OCI-LY1 (cell line): ENCODE measurements at regions not wholly inside any gene's neighbourhood (a gene's known extent, or its start where the extent isn't known, plus 50 kb on each side); places are given as distances from the start of the nearest gene placed in this dataset.

Source experiments
- H2AFZ ChIP-seq: fragments of 200-600 bp; sonication (generic), shearing (Covaris generic); 2 replicates; pipeline ENCODE4 v1.6.0; 2014; ENCODE audit warnings: antibody characterized with exemption, mild to moderate bottlenecking, low read length
- H3F3A ChIP-seq: fragments of 200-600 bp; sonication (generic), shearing (Covaris generic); 2 replicates; pipeline ENCODE4 v1.6.0; 2014; ENCODE audit warnings: mild to moderate bottlenecking, antibody characterized with exemption, low read length, moderate library complexity; ENCODE audit not compliant: insufficient read depth
- H3K27ac ChIP-seq: fragments of 200-600 bp; sonication (generic); 2 replicates; pipeline ENCODE4 v1.5.1; 2014; ENCODE audit warnings: low read length, mixed run types, mild to moderate bottlenecking, low read depth; ENCODE audit not compliant: poor library complexity, severe bottlenecking
- H3K27me3 ChIP-seq: fragments of 200-600 bp; sonication (generic); 2 replicates; pipeline ENCODE4 v1.6.0; 2014; ENCODE audit warnings: antibody characterized with exemption, mild to moderate bottlenecking, low read length, moderate library complexity; ENCODE audit not compliant: insufficient read depth
- H3K36me3 ChIP-seq: fragments of 200-600 bp; sonication (generic); 2 replicates; pipeline ENCODE4 v1.6.1; 2014; ENCODE audit warnings: mild to moderate bottlenecking, antibody characterized with exemption, low read length, moderate library complexity, mixed read lengths; ENCODE audit not compliant: insufficient read depth
- H3K4me1 ChIP-seq: fragments of 200-600 bp; sonication (generic); 2 replicates; pipeline ENCODE4 v1.5.1; 2014; ENCODE audit warnings: mild to moderate bottlenecking, low read length, moderate library complexity; ENCODE audit not compliant: insufficient read depth, severe bottlenecking
- H3K4me2 ChIP-seq: fragments of 200-600 bp; sonication (generic), shearing (Covaris generic); 2 replicates; pipeline ENCODE4 v1.6.1; 2014; ENCODE audit warnings: low read length
- H3K4me3 ChIP-seq: fragments of 200-600 bp; sonication (generic); 2 replicates; pipeline ENCODE4 v1.5.1; 2014; ENCODE audit warnings: low read length, low read depth, mild to moderate bottlenecking, mixed read lengths; ENCODE audit not compliant: poor library complexity, severe bottlenecking
- H3K79me2 ChIP-seq: fragments of 200-600 bp; shearing (Covaris generic); 2 replicates; pipeline ENCODE4 v1.6.1; 2016; ENCODE audit warnings: mixed run types, low read length, mixed read lengths; ENCODE audit not compliant: insufficient read depth
- H3K9ac ChIP-seq: fragments of 200-600 bp; sonication (generic), shearing (Covaris generic); 2 replicates; pipeline ENCODE4 v1.6.1; 2014; ENCODE audit warnings: mild to moderate bottlenecking, low read length, mixed read lengths
- H3K9me2 ChIP-seq: fragments of 200-600 bp; sonication (generic), shearing (Covaris generic); 2 replicates; pipeline ENCODE4 v1.6.1; 2014; ENCODE audit warnings: low read depth, mild to moderate bottlenecking, low read length, mixed read lengths
- H3K9me3 ChIP-seq: fragments of 200-600 bp; shearing (Covaris generic); 2 replicates; pipeline ENCODE4 v1.6.1; 2014; ENCODE audit warnings: low read length, mixed read lengths
- H4K20me1 ChIP-seq: fragments of 200-600 bp; sonication (generic), shearing (Covaris generic); 2 replicates; pipeline ENCODE4 v1.6.0; 2016; ENCODE audit warnings: mild to moderate bottlenecking, low read length; ENCODE audit not compliant: insufficient read depth
- EZH2 ChIP-seq: fragments of 200-600 bp; sonication (generic), shearing (Covaris generic); IDR thresholded peaks from 2 replicates; pipeline ENCODE4 v1.8.0; 2017; ENCODE audit warnings: borderline replicate concordance, mixed run types, mild to moderate bottlenecking, antibody characterized with exemption, low read length, moderate library complexity, mixed read lengths
- TF ChIP-seq, protein P1 (sequence below): fragments of 200-600 bp; sonication (generic), shearing (Covaris generic); IDR thresholded peaks from 2 replicates; pipeline ENCODE4 v1.5.1; 2017; ENCODE audit warnings: mild to moderate bottlenecking, antibody characterized with exemption, low read length, moderate library complexity, mixed read lengths

DNA sequence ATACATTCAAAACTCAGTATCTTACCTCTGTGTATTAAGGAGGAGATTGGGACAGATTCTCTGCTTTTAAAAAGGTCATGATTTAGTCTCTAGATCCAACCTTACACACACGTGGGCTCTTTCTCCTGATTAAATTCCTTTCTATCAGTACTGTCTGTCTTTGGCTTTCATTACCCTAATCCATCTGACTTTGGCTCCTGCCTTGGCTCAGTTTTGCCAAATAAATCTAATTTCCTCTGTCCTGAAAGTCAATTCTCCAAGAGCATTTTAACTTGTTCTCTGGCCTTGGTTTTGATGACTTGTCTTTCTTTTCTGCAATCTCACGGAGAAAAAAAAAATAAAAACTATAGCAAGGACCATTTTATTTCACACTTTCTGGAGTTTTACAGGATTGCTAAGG is 176.6 kb upstream of the PDGFD start:
- Histone ChIP-seq H3K27me3 (no peaks in the 10 kb centered on the region), H3K4me1 (peaks cover 9% of the 10 kb centered on the region), H3K9me3 (0 out of 2 replicates have a peak, but pooled peaks cover 3% of the 10 kb centered on the region), H2AFZ (no peak overlapping the region), H3K27ac (no peak overlapping the region), H3K79me2 (no peaks in the 10 kb centered on the region), H3K9me2 (no peaks in the 10 kb centered on the region), H3K4me2 (no peak overlapping the region), H3K36me3 (no peaks in the 10 kb centered on the region), H3K9ac (no peak overlapping the region), H4K20me1 (no peaks in the 10 kb centered on the region), H3F3A (no peaks in the 10 kb centered on the region), H3K4me3 (no peak overlapping the region)
- TF ChIP-seq, protein P1, sequence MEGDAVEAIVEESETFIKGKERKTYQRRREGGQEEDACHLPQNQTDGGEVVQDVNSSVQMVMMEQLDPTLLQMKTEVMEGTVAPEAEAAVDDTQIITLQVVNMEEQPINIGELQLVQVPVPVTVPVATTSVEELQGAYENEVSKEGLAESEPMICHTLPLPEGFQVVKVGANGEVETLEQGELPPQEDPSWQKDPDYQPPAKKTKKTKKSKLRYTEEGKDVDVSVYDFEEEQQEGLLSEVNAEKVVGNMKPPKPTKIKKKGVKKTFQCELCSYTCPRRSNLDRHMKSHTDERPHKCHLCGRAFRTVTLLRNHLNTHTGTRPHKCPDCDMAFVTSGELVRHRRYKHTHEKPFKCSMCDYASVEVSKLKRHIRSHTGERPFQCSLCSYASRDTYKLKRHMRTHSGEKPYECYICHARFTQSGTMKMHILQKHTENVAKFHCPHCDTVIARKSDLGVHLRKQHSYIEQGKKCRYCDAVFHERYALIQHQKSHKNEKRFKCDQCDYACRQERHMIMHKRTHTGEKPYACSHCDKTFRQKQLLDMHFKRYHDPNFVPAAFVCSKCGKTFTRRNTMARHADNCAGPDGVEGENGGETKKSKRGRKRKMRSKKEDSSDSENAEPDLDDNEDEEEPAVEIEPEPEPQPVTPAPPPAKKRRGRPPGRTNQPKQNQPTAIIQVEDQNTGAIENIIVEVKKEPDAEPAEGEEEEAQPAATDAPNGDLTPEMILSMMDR = no peak
- TF ChIP-seq EZH2 = no peak

DNA sequence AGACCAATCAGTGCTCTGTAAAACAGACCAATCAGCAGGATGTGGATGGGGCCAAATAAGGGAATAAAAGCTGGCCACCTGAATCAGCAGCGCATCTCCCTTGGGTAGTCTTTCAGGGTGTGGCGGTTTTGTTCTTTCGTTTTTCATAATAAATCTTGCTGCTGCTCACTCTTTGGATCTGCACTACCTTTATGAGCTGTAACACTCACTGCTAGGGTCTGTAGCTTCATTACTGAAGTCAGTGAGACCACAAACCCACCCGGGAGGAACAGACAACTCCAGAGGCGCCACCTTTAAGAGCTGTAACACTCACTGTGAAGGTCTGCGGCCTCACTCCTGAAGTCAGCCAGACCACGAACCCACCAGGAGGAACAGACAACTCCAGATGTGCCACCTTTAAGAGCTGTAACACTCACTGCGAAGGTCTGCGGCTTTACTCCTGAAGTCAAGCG is 175.5 kb upstream of the PDGFD start:
- no peak overlapping the region for H3K4me3 ChIP-seq
- no peak for TF ChIP-seq EZH2
- TF ChIP-seq, protein P1 = no peak

DNA sequence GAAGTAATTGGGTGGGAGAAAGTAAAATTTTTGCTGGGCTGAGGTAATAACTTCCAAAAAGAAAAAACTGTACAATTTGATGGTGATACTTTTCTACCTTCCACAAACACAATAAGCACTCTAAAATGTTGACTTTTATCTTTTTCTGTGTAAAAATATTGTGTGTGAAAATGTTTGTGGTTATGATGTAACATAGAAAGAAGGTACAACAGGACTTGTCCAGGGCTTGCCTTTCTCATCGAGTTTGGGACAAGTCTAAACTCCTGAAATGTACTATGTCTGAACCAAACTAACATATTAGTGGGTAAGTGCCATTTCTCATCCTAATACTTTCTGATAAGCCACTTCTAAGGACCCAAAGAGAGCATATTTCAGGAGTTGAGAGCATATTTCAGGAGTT is 174.2 kb upstream of the PDGFD start:
- no peak overlapping the region for H3K27ac ChIP-seq
- no peaks in the 10 kb centered on the region for H3K9me2 ChIP-seq
- no peak overlapping the region for H3K4me2 ChIP-seq
- H3K36me3 ChIP-seq = no peaks in the 10 kb centered on the region
- no peak overlapping the region for H3K4me3 ChIP-seq
- no peaks in the 10 kb centered on the region for H4K20me1 ChIP-seq
- H3K79me2 ChIP-seq = no peaks in the 10 kb centered on the region
- no peaks in the 10 kb centered on the region for H3K27me3 ChIP-seq
- H2AFZ ChIP-seq = no peak overlapping the region
- no peak overlapping the region for H3K9ac ChIP-seq
- peaks cover 9% of the 10 kb centered on the region for H3K4me1 ChIP-seq
- TF ChIP-seq EZH2 = no peak
- TF ChIP-seq, protein P1 = no peak
- no peaks in the 10 kb centered on the region for H3F3A ChIP-seq
- 0 out of 2 replicates have a peak, but pooled peaks cover 3% of the 10 kb centered on the region for H3K9me3 ChIP-seq

More for the DNA sequence above, 175.5 kb upstream of the PDGFD start:
- peaks cover 9% of the 10 kb centered on the region for H3K4me1 ChIP-seq
- no peak overlapping the region for H2AFZ ChIP-seq
- H3K36me3 ChIP-seq = no peaks in the 10 kb centered on the region
- 0 out of 2 replicates have a peak, but pooled peaks cover 3% of the 10 kb centered on the region for H3K9me3 ChIP-seq
- H3K27ac ChIP-seq = no peak overlapping the region
- H3K9me2 ChIP-seq = no peaks in the 10 kb centered on the region
- no peak overlapping the region for H3K9ac ChIP-seq
- peak overlapping the region; percentile 3; the same call in 1 of the 2 replicates for H3K4me2 ChIP-seq
- H3K79me2 ChIP-seq = no peaks in the 10 kb centered on the region
- no peaks in the 10 kb centered on the region for H4K20me1 ChIP-seq
- H3K27me3 ChIP-seq = no peaks in the 10 kb centered on the region
- no peaks in the 10 kb centered on the region for H3F3A ChIP-seq
